Fibroblast of skin of back (primary cell): ENCODE measurements at regions not wholly inside any gene's neighbourhood (a gene's known extent, or its start where the extent isn't known, plus 50 kb on each side); places are given as distances from the start of the nearest gene placed in this dataset.
"Not testable (repeated sequence)": the region's sequence is repeated elsewhere in the genome, so short reads cannot be mapped to it uniquely, and the experiment has no call there.

ENCODE experiments used
- DNase-seq: peaks from one replicate; pipeline ENCODE4 v3.0.0-alpha.2; 2013

DNA sequence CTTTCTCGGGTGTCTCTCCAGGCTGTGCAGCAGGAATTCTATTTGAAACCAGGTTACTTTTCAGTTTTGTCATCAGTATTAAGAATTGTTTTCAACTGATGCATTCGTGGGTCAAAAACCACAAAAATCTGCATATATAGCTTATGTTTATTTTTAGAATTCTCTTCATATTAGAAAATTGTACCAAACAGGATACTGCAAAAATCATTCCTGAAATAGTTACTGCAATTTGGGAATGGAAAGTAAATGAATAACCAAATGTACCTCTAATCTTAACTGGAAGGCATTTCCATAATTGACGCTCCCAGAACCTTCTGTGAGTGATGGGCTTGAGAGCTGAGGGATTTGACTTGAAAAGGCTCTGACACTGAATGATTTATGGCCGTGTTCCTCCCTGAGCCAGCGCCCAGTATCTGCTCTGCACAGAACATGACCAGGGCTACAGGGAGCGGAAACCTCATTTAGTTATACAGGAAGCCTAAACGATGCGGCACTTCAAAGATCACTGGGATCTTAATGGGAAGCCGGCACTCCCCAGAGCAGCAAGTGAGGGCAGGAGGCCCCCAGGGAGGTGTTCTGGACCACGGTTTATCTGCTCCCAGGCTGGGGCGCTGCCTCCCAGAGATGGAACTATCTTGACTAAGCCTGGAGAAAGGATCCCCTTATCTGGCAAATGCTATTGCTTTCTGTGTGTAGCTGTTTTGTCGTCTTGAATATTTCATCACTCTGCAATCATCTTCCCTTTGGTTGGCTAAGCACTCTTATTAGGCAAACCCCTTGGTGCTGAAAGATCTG lies 446.0 kb downstream of the QKI start:
- DNase-seq = peak; percentile 84

DNA sequence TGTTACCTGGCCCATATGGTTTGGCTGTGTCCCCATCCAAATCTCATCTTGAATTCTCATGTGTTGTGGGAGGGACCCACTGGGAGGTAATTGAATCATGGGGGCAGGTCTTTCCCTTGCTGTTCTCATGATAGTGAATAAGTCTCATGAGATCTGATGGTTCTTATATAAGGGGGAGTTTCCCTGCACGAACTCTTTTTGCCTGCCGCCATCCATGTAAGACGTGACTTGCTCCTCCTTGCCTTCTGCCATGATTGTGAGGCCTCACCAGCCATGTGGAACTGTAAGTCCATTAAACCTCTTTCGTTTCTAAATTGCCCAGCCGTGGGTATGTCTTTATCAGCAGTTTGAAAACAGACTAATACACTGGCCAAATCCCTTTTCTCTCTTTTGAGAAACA lies 444.4 kb downstream of the QKI start:
- DNase-seq = not testable (repeated sequence)

DNA sequence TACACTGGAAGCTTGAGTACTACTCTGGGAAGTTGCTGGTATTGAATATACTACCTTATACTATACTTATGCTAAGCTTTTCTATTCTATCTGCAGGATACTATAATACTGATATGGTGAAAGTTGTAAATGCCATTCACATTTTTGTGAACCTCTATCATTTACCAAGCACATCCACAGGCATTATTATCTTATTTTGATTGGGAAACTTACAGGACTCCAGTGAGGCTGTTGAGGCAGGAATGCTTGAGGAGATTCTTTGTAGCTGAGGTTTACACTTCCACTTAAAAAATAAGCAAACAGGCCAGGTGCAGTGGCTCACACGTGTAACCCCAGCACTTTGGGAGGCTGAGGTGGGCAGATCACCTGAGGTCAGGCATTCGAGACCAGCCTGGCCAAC lies 442.9 kb downstream of the QKI start:
- DNase-seq = peak; percentile 55

DNA sequence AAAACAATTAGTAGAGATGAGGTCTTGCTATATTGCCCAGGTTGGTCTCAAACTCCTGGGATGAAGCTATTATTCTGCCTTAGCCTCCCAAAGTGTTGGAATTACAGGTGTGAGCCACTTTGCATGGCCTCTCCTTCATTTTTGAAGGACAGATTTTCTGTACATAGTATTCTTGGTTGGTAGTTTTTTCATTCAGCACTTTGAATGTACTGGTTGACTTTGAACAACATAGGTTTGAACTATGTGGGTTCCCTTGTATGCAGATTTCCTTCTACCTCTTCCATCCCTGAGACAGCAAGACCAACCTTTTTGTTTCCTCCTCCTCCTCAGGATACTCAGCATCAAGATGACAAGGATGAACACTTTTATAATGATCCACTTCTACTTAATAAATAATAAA lies 436.4 kb downstream of the QKI start:
- no peak for DNase-seq

DNA sequence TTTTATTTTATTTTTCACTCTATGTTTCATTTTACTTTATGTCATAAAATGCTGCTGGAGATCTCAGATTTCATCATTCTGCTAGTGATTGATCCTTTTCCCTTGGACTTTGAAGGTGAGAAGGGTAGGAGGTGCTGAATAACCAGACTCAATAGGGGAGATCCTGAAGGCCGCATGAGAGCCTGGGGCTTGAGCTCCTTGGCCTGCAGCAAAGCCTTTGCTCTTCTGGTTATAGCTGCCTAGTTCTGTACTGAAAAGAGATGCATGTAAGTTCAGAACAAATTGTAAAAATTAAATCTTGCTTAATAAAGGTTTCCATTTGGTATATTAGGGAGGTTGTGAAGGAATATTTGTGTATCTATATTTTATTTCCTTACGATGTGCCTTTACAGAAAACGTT lies 430.2 kb downstream of the QKI start:
- DNase-seq = no peak

DNA sequence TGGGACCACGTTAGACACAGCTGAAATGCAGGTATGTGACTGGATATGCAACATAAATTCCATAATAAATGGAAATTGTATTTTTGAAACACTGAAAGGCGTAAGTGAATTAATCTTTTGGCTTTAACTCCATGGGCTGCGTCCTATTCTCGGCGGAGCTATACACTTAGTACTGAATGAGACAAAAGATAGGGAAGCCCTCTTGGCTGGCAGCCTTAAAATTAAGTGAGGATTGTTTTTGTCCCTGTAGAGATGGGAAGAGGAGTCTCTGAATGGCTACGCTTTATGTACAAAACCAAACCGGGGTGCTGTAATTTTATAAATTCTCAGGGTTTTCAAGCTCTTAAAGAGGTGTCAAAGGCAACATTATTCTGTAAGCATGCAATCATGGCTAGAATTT lies 429.8 kb downstream of the QKI start:
- DNase-seq = no peak

DNA sequence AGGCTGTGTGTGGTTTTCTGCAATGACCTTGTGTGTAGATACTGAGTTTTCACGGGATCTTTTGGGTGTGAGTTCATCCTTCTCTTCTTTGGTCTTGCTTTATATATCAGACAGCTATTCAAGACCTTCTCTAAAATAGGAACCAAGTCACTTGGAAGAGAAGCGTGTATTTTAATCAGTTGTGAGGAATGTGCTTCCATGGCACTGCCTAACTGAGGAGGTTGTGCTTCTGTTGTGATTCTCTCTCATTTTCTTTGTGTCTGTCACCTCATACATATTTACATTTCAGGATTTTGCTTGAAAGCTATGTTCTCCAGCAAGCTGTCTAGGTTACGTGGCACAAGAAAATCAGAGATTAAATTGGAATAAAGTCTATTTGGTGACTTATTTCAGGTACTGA lies 428.7 kb downstream of the QKI start:
- no peak for DNase-seq

DNA sequence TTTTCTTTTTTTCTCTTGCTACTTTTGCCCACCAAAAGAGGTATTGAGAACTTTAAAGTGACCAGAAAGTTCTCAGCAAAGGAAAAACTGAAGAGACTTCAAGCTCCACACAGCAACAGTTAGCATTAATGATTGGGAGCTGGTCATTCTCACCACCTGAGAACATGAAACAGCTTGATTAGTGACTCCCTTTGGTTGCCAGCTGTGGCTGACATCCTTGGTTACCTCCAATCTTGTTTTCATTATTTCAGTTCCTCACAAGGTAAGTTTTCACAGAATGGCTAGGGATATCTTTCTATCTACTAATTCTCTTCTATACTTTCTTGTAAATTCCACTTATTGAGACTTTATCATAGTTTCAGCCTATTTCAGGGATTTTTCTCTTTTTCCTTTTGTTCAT lies 427.9 kb downstream of the QKI start:
- DNase-seq = no peak

DNA sequence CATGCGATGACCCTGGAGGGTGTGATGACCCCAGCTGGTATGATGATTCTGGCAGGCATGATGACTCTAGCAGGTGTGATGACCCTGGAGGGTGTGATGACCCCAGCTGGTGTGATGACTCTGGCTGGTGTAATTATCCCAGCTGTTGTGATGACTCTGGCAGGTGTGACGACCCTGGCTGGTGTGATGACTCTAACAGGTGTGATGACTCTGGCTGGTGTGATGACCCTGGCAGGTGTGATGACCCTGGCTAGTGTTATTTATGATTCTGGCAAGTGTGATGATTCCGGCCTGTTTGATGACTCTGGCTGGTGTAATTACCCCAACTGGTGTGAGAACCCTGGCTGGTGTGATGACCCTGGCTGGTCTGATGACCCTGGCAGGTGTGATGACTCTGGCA lies 427.2 kb downstream of the QKI start:
- no peak for DNase-seq

DNA sequence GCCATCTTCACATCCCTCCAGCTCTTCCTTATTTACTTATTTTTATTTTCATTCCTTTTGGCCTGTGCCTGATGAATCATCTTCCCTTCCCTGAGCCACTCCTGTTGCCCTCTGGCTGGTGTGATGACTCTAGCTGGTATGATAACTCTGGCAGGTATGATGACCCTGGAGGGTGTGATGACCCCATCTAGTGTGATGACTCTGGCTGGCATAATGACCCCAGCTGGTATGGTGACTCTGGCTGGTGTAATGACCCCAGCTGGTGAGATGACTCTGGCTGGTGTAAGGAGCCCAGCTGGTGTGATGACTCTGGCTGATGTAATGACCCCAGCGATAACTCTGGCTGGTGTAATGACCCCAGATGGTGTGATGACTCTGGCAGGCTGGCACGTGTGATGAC lies 426.8 kb downstream of the QKI start:
- no peak for DNase-seq

DNA sequence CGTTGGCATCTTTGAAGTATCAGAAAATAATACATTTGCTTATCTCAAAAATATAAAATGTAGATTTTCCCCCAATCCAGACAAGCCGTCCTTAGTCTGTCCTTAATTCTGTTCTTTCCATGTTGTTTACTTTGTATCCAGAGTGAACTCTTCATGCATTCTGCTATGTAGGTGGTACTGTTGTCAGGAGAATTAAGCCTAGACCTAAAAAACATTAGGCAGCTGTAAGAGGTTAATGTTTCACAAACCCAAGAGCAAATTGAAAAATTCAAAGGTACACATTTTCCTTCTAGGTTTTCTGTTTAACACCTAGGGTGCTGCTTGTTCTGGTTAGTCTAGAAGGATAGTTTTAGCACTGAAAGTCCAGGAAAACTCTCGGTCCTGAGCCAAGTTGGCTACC lies 426.4 kb downstream of the QKI start:
- DNase-seq = no peak

DNA sequence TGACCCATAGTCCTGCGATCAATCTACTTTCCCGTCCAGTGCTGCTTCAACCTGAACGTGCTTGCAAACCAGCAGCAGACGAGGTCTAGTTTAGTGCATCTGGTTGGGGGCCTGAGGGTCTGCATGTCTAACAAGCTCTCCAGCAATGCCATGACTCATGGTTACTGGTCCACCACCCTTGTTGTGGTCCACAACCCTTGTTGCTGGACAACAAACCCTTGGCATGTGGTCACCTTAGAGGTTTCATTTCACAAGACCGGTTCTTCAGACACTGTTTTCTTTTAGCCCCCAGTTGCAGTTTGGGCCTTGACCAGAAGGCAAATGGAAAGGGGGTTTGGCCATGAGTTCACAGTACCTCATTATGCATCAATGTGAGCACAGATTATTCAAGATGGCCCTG lies 424.8 kb downstream of the QKI start:
- DNase-seq = no peak

DNA sequence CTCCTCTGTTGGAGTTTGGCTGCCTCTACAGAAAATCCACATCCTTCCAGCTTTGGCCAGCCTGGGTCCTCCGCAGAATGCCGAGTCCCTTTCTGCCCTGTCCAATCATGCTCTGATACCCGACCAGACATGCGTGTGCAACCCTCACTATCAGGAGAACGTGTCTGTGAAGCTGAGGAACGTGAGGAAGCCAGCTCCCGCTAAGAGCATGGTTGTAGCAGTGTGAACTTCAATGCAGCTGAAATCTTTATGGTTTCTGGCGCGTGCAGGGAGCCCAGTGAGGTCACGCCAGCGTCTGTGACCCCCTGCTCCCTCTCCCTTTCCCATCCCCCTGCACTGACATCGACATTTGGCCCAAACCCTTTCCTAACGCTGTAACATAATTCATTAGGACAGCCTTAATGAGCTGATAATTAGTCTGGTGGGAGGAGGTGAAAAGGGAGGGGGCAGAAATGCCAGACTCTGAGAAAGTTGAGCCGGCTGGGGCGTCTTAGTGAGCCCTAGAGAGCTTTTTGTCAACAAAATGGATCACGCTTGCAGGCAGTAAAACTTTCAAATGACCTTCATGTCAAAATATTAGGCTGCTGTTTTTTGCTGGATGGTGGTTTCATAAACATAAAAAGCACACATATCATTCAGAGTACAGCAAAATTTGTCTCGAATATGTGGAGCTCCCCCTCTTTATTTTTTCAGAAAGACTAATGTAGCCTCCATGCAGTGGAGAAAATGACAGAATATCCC lies 423.3 kb downstream of the QKI start:
- peak; percentile 36 for DNase-seq

DNA sequence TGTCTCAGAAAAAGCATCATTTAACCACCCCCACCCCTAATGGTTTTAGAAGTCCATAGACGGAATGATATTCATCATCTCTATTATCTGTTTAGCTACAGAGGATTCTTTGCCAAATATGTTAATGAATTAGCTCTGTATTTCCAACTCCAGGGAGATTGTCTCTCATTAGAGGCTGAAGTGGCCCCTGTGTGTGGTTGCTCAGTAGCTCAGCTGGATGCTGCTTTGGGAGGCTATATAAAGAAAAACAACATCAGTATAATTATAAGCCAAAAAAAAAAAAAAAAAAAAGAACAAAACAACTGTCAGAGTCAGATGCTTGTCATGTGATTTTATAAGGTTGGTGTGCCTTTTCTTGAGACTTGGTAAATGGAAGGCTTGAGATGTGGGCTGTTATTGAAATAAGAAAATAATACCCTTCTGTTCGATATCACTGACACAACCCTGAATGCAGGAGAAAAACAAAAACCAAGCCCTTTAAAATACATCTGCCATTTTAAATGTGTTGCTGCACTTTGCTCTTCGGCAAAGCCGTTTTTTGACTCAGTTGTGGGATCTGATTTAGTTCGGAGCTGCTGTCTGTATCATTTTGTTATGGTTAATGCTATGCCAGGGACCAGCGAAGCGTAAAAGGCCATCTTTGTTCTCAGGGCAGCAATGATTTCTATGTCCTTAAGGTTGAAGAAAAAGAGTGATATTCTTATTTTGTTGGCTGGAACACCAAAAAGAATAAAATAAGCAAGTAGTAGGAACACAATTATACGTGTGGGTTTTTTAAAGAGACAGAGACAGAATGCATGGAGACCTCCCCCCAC lies 422.6 kb downstream of the QKI start:
- no peak for DNase-seq

DNA sequence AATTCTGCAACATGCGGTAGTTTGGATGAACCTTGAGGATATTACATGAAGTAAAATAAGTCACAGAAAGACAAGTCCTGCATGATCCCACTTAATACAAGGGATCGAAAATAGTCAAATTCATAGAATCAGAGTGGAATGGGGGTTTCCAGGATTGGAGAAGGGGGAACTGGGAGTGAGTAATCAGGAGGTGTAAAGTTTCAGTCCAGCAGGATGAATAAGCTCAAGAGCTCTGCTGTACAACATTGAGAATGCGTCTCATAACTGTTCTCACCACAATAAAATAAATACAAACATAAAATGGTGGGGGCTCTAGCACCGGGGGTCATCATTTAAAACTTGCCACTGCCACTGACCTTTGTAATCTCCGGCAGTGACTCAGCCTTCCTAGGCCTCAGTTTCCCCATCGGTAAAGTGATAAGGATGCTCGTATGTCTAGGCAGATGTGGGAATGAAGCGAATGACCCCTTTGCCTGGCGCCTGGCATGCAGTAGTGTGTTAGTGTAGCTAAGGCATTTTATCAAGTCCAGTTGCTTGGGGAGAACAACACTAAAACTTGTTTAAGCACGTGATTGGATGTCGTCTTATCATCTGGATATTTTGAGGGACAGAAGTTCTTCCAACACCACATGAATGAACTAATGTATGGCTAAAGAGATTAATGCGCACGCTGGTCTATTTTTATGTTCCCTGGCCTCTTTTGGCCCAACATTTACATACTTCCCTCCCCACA lies 421.1 kb downstream of the QKI start:
- DNase-seq = no peak

DNA sequence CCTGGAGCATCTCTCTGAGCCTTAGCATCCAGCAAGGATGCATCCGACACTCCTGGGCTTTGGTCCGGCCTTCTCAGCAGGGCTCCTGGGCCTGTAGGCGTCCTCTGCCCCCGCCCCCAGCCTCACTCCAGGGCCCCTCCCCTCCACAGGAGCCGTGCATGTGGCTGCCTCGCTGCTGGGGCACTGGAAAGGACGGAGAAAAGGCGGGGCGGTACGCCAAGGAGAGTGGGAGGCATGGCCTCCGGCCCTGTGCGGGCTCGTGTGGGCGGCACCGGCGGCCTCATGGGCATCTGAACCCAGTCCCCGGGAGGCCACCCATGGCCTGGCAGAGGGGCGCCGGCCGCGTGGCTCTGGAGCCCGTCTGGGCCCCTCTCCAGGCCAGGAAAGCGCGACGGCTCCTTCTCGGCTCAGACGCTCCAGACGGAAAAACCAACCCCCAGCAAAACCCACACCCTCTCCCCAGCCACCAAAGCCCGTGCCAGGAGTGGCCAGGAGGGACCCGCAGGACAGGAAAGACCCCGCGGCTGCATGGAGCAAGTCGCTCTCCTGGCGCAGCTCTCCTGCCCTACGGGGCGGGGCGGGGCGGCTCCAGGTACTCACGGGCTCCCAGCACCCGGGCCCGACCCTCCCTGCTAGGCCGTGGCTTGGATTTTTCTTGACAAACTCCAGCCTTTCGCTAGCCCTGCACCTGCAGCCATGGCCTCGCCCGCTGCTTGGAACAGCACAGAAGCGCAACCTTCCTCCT lies 419.9 kb downstream of the QKI start:
- no peak for DNase-seq

DNA sequence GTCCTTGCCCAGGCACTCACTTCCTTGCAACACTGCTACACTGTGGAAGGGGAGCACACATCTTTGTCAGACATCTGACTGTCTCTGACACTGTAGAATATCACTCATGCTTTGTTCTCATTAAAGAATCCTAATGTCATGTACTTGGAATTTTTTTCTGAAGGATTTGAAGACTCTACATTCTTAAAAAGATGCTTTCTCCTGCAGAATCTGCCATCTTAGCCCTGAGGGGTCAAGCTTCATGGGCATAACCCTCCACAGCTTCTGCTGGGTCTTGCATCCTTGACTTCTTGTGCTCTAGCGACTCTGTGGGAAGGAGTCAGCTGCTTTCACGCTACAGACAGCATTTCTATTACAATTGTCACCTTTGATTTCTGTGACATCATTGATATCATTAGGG lies 417.2 kb downstream of the QKI start:
- DNase-seq = no peak

DNA sequence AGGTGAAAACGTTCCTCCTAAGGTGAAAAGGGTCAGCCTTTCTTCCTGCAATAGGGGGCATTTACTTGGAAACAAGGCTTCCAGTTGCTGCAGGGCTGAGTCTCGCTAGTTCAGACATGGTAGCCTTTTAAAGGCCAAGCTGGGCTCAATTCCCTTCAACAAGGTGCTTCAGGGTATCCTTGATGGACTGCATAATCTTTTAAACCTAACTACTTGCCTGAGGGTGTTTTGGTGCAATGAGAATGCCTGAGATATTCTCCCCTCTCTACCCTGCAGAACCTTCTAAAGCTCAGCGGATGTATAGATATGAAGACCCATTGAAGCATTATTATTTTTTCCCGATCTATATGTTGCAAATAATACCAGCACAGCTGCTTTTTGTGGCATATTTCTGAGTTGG lies 416.1 kb downstream of the QKI start:
- no peak for DNase-seq

DNA sequence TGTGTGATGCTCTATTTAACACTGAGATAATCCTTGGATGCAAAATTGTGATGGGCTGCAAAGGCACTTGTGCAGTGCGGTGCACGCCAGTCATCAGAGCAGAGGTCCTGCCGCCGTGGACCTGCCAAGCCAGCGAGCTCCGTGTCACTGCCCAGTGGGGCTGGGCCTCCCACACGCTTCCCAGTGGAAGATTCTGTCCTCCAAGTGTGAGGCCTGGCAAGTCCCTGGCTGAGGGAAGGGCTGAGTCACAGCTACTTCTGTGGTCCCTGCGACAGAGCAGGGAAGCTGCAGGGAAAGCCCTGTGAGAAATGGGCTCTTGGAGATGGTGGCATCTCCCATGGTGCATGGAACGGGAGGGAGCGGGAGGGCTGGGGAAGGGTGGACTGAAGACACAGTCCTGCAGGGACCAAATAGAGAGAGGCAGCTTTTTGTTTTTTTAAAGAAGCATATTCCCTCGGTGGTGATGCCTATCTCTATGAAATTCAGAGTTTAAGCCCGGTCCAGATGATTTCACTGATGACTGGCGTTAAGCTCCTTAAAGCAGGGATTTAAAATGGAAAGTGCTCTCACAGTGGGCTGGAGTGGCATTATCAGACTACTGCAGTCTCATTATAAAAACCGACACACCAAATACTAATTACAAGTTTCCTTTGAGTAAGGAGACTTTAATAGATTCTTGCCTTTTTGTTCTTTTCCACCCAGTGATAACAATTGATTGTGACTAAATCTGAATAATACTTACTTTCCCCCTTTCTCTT lies 413.7 kb downstream of the QKI start:
- DNase-seq = peak; percentile 22

DNA sequence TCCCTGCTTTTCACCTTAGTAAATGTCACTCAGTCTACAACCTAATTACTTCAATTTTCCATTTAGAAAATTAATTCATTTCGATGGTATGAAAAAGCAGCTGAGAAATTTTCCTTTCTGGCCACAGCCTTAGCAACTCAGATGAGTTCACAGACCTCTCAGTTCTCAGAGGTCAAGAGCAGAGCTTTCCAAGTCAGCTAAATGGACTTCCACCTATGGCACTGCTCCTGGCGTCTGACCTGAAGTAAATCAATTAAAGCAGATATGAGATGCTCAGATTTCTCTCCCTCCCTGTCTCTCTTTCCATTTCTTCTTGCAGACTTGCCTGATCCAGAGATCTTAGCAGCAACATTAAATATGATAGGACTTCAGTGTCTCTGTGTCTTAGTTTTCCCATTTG lies 412.6 kb downstream of the QKI start:
- no peak for DNase-seq

DNA sequence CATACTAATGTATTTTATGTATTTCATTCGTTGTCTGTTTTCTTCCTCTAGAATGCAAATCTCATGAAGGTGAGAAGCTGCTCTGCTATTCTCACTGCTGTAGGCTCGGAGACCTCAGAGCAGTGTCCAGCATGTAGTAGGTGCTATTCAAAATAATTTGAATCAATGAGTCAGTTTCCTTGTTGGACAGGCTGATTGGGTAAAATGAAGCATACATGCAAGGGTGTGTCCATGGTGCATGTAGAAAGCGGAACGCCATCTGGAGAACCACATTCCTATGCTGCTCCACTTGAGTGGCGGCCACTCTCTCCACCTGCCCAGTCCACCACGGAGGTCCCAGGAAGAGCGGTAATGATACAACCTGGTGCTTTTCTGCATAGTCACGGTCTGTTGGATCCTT lies 412.1 kb downstream of the QKI start:
- DNase-seq = no peak
